Stimulated activated CD4-positive, alpha-beta T cell treated with anti-CD3 and anti-CD28 coated beads, Interleukin-15, amount 100 ng/mL, for 1 hour (primary cell): ENCODE measurements at regions not wholly inside any gene's neighbourhood (a gene's known extent, or its start where the extent isn't known, plus 50 kb on each side); places are given as distances from the start of the nearest gene placed in this dataset.

ENCODE experiments used
- DNase-seq, 2 donors: peaks; one replicate each; pipeline ENCODE4 v3.0.0-alpha.2; 2020; ENCODE audit warnings: low read depth in 1 of 2, low spot score in 1 of 2

GRCh38 chrX:15191830-15192229 lies 78.1 kb downstream of the ASB9 start:
- no peak for DNase-seq

- no peak for DNase-seq
Observed at GRCh38 chrX:15188039-15188438, 81.8 kb downstream of the ASB9 start.

GRCh38 chrX:15177316-15177715 lies 92.6 kb downstream of the ASB9 start:
- DNase-seq, result no peak

GRCh38 chrX:15173411-15173810 lies 96.5 kb downstream of the ASB9 start:
- no peak for DNase-seq

GRCh38 chrX:15170927-15171326 lies 99.0 kb downstream of the ASB9 start:
- no peak for DNase-seq

GRCh38 chrX:15167826-15168225 lies 102.1 kb downstream of the ASB9 start:
- no peak for DNase-seq

GRCh38 chrX:15165832-15166231 lies 104.1 kb downstream of the ASB9 start:
- DNase-seq, result no peak

GRCh38 chrX:15163131-15163530 lies 106.8 kb downstream of the ASB9 start:
- no peak for DNase-seq

GRCh38 chrX:15160558-15161095 lies 109.3 kb downstream of the ASB9 start:
- DNase-seq, result no peak

- DNase-seq, result no peak
Observed at GRCh38 chrX:15158736-15159406, 111.0 kb downstream of the ASB9 start.

- no peak for DNase-seq
Observed at GRCh38 chrX:15158350-15158735, 111.5 kb downstream of the ASB9 start.

- DNase-seq, result no peak
Observed at GRCh38 chrX:15157624-15158023, 112.3 kb downstream of the ASB9 start.

- DNase-seq, result no peak
Observed at GRCh38 chrX:15151267-15152186, 118.4 kb downstream of the ASB9 start.

GRCh38 chrX:15150586-15150985 lies 119.3 kb downstream of the ASB9 start:
- no peak for DNase-seq

- no peak for DNase-seq
Observed at GRCh38 chrX:15146515-15146914, 123.4 kb downstream of the ASB9 start.

GRCh38 chrX:15143825-15144121 lies 126.1 kb downstream of the ASB9 start:
- DNase-seq, result no peak

GRCh38 chrX:15143050-15143824 lies 126.6 kb downstream of the ASB9 start:
- peak; percentile 10 to 22 for DNase-seq

GRCh38 chrX:15142084-15142715 lies 127.7 kb downstream of the ASB9 start:
- no peak for DNase-seq

GRCh38 chrX:15136795-15137194 lies 133.1 kb downstream of the ASB9 start:
- DNase-seq, result no peak

GRCh38 chrX:15129412-15129811 lies 140.5 kb downstream of the ASB9 start:
- DNase-seq, result no peak

GRCh38 chrX:15128861-15129260 lies 141.0 kb downstream of the ASB9 start:
- no peak for DNase-seq
